Hematopoietic multipotent progenitor cell treated with erythropoietin and hydrocortisone succinate and interleukin-3 and kit ligand, for 8 days (in vitro differentiated cells): ENCODE measurements at regions not wholly inside any gene's neighbourhood (a gene's known extent, or its start where the extent isn't known, plus 50 kb on each side); places are given as distances from the start of the nearest gene placed in this dataset.

Source experiments
- DNase-seq: peaks from one replicate; pipeline ENCODE4 v3.0.0-alpha.2; 2015

GRCh38 chr12:31867292-31867691 lies 91.9 kb upstream of the RESF1 start:
- no peak for DNase-seq

- no peak for DNase-seq
Measured at GRCh38 chr12:31866523-31866922, 92.7 kb upstream of the RESF1 start.

GRCh38 chr12:31865023-31865422 lies 94.2 kb upstream of the RESF1 start:
- DNase-seq = no peak

- no peak for DNase-seq
Measured at GRCh38 chr12:31861360-31861759, 97.9 kb upstream of the RESF1 start.

GRCh38 chr12:31860401-31860800 lies 98.8 kb upstream of the RESF1 start:
- no peak for DNase-seq

GRCh38 chr12:31859232-31859977 lies 99.8 kb upstream of the RESF1 start:
- DNase-seq = no peak

- DNase-seq = no peak
Measured at GRCh38 chr12:31855427-31855826, 103.8 kb upstream of the RESF1 start.

GRCh38 chr12:31853977-31854376 lies 105.2 kb upstream of the RESF1 start:
- no peak for DNase-seq

GRCh38 chr12:31853520-31853919 lies 105.7 kb upstream of the RESF1 start:
- DNase-seq = no peak

GRCh38 chr12:31850268-31850667 lies 108.9 kb upstream of the RESF1 start:
- DNase-seq = no peak

- peak; percentile 39 for DNase-seq
Measured at GRCh38 chr12:31849090-31849687, 110.0 kb upstream of the RESF1 start.

- no peak for DNase-seq
Measured at GRCh38 chr12:31846405-31846804, 112.8 kb upstream of the RESF1 start.

GRCh38 chr12:31845613-31846322 lies 113.4 kb upstream of the RESF1 start:
- DNase-seq = no peak

- DNase-seq = peak; percentile 23
Measured at GRCh38 chr12:31843398-31844095, 114.7 kb upstream of the AMN1 start.

- DNase-seq = no peak
Measured at GRCh38 chr12:31837913-31838312, 109.1 kb upstream of the AMN1 start.

- no peak for DNase-seq
Measured at GRCh38 chr12:31835276-31835882, 106.6 kb upstream of the AMN1 start.

GRCh38 chr12:31834150-31834549 lies 105.3 kb upstream of the AMN1 start:
- no peak for DNase-seq

GRCh38 chr12:31832740-31833729 lies 104.2 kb upstream of the AMN1 start:
- DNase-seq = peak; percentile 57

- no peak for DNase-seq
Measured at GRCh38 chr12:31828071-31828470, 99.2 kb upstream of the AMN1 start.

GRCh38 chr12:31822761-31823160 lies 93.9 kb upstream of the AMN1 start:
- no peak for DNase-seq

- DNase-seq = no peak
Measured at GRCh38 chr12:31821484-31821883, 92.7 kb upstream of the AMN1 start.

GRCh38 chr12:31820832-31821231 lies 92.0 kb upstream of the AMN1 start:
- DNase-seq = no peak
